ENCODE measurements at regions not wholly inside any gene's neighbourhood (a gene's known extent, or its start where the extent isn't known, plus 50 kb on each side); places are given as distances from the start of the nearest gene placed in this dataset.

DNA sequence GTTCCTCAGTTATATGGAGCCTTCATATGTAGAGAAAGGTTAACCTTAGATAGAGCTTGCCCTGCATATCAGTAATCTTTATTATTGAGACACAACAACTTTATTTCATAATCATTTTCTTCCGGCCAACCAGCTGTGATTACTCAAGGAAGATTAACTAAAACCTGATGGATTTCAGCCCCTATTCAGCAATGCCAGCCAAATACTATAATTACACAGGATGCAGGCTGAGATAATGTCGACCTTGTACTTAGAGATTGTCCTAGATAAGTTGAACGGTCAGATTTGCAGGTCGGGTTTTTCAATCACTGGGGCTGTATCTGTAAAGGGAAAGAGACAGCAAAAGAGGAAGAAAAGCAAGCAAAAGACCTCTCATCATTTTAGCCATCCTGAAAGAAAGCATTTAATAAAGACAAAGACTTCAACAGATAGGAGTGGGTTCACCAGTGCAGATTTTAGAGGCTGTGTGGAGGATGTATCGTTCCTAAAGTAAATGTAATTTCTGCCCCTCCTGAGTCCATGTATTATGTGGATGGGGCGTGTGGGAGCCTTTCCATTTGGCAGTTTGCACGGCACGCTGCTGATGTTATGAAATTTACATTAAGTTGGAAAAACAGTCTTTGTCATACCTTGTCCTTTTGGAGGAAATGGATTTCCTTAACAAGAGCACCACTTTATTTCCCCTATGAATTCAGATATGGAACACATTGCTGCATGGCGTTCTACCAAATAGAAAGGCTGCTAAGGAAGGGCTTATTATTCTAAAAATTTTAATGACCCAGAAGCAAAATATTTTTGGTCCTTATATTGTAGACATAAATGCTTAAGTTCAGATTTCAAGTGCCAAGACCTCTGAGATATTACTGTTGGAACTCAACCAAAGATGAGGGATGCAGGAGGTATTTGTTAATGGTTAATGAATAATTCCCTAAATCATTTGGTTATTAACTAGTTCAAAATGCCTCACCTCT lies 496.7 kb downstream of the SPRY1 start:
- TF ChIP-seq CTCF (IDR thresholded peaks at IDR 0.05; ENCODE audit: borderline replicate concordance, extremely low read depth, insufficient read depth), result no peak
- DNase-seq (peak in 2 of 5 donors; percentile 50 to 65), FAIRE-seq (no peak)
- Histone ChIP-seq H3K27me3 (ENCODE audit: control insufficient read depth, insufficient read depth, low read length) (no peaks in the 10 kb centered on the region), H3K9me3 (ENCODE audit: control insufficient read depth in 2 of 3, insufficient read depth in 1 of 3, low read length in 3 of 3) (peaks cover 0 to 3% (median 0%) of the 10 kb centered on the region in 3 donors), H3K27ac (ENCODE audit: low read depth in 2 of 2, low read length in 2 of 2) (no peak overlapping the region), H3K9ac (ENCODE audit: low read length in 3 of 3) (no peak overlapping the region), H3K4me1 (ENCODE audit: control insufficient read depth in 2 of 3, insufficient read depth in 2 of 3, low read depth in 1 of 3, low read length in 3 of 3) (peaks cover 4 to 8% (median 4%) of the 10 kb centered on the region in 3 donors), H3K4me3 (ENCODE audit: low read length in 3 of 3) (no peak overlapping the region), H3K36me3 (ENCODE audit: control insufficient read depth in 2 of 3, insufficient read depth in 3 of 3, low read length in 3 of 3) (no peaks in the 10 kb centered on the region)
- intact Hi-C loops (cut with DNase I), result no loop called here

GRCh38 chr4:123896446-123897071 lies 500.0 kb downstream of the SPRY1 start:
- Histone ChIP-seq H3K9me3 (ENCODE audit: control insufficient read depth in 2 of 3, insufficient read depth in 1 of 3, low read length in 3 of 3) (peaks cover 0 to 3% (median 0%) of the 10 kb centered on the region in 3 donors), H3K4me1 (ENCODE audit: control insufficient read depth in 2 of 3, insufficient read depth in 2 of 3, low read depth in 1 of 3, low read length in 3 of 3) (peaks cover 4 to 7% (median 4%) of the 10 kb centered on the region in 3 donors), H3K27ac (ENCODE audit: low read depth in 2 of 2, low read length in 2 of 2) (no peak overlapping the region), H3K36me3 (ENCODE audit: control insufficient read depth in 2 of 3, insufficient read depth in 3 of 3, low read length in 3 of 3) (no peaks in the 10 kb centered on the region), H3K27me3 (ENCODE audit: control insufficient read depth, insufficient read depth, low read length) (no peaks in the 10 kb centered on the region), H3K9ac (ENCODE audit: low read length in 3 of 3) (no peak overlapping the region), H3K4me3 (ENCODE audit: low read length in 3 of 3) (no peak overlapping the region)
- TF ChIP-seq CTCF (IDR thresholded peaks at IDR 0.05; ENCODE audit: borderline replicate concordance, extremely low read depth, insufficient read depth), result no peak
- DNase-seq (no peak), FAIRE-seq (no peak)
- intact Hi-C loops (cut with DNase I), result no loop called here

DNA sequence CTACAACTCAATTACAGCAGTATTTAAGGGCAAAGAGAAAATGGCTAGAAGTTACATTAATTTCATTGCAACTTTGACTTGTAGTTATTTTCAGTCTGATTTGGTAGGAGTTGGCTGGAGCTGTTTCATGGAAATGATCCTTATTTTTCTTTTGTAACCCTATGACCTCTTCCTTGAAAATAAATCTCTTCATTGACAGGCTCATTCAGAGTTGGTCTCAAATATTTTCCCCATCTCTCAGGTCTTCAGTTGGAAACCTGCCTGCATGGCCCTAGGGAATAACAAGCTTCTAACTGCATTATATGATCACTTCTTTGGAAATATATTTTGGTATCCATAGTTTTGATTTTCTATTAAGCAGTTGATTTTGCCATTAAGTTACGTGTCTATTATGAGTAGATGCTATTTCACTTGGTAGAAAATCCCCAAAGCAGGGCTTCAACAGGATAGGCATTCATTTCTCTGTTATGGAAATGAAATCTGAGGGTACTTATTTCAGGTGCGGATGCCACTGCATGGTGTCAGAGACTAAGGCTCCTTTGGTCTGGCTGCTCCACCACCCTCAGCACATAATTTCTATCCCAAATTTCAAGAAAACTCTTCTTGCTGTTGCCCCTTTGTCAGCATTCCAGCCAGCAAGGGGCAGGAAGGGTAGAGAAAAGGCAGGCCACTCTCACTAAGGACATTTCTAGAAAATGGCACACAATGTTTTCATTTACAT lies 502.5 kb downstream of the SPRY1 start:
- no peak for FAIRE-seq

More for the DNA sequence above, 502.5 kb downstream of the SPRY1 start:
- intact Hi-C loops (cut with DNase I), result no loop called here
- TF ChIP-seq CTCF (IDR thresholded peaks at IDR 0.05; ENCODE audit: borderline replicate concordance, extremely low read depth, insufficient read depth), result no peak
- H3K27me3 ChIP-seq (ENCODE audit: control insufficient read depth, insufficient read depth, low read length), result no peaks in the 10 kb centered on the region
- H3K27ac ChIP-seq (ENCODE audit: low read depth in 2 of 2, low read length in 2 of 2), result no peak overlapping the region
- H3K9me3 ChIP-seq (ENCODE audit: control insufficient read depth in 2 of 3, insufficient read depth in 1 of 3, low read length in 3 of 3), result peaks cover 0 to 3% (median 0%) of the 10 kb centered on the region in 3 donors
- H3K4me3 ChIP-seq (ENCODE audit: low read length in 3 of 3), result no peak overlapping the region
- no peak overlapping the region for H3K9ac ChIP-seq (ENCODE audit: low read length in 3 of 3)
- peaks cover 0 to 4% (median 0%) of the 10 kb centered on the region in 3 donors for H3K4me1 ChIP-seq (ENCODE audit: control insufficient read depth in 2 of 3, insufficient read depth in 2 of 3, low read depth in 1 of 3, low read length in 3 of 3)
- DNase-seq, result peak in 2 of 5 donors; percentile 12 to 34
- H3K36me3 ChIP-seq (ENCODE audit: control insufficient read depth in 2 of 3, insufficient read depth in 3 of 3, low read length in 3 of 3), result no peaks in the 10 kb centered on the region
